MM.1S (cell line): ENCODE measurements at regions not wholly inside any gene's neighbourhood (a gene's known extent, or its start where the extent isn't known, plus 50 kb on each side); places are given as distances from the start of the nearest gene placed in this dataset.

Experiments
- DNase-seq: peaks from one replicate; pipeline ENCODE4 v3.0.0-alpha.2; 2015
- H2AFZ ChIP-seq: fragments of 300-600 bp; sonication (generic); 2 replicates; pipeline ENCODE4 v1.6.0; 2016; ENCODE audit warnings: antibody characterized with exemption, low read length
- H3F3A ChIP-seq: fragments of 300-600 bp; sonication (generic); 2 replicates; pipeline ENCODE4 v1.6.1; 2016; ENCODE audit warnings: mild to moderate bottlenecking, antibody characterized with exemption, low read length, moderate library complexity, mixed read lengths; ENCODE audit not compliant: insufficient read depth
- H3K27ac ChIP-seq: fragments of 300-600 bp; sonication (generic); 2 replicates; pipeline ENCODE4 v1.5.1; 2016; ENCODE audit warnings: mild to moderate bottlenecking, low read length
- H3K27me3 ChIP-seq: fragments of 300-600 bp; sonication (generic); replicated peaks from 2 replicates; pipeline ENCODE4 v1.6.0; 2016; ENCODE audit warnings: low read length; ENCODE audit not compliant: insufficient read depth
- H3K36me3 ChIP-seq: fragments of 300-600 bp; sonication (generic); replicated peaks from 2 replicates; pipeline ENCODE4 v1.6.1; 2016; ENCODE audit warnings: mild to moderate bottlenecking, low read length, mixed read lengths; ENCODE audit not compliant: insufficient read depth
- H3K4me1 ChIP-seq: fragments of 300-600 bp; sonication (generic); 2 replicates; pipeline ENCODE4 v1.6.1; 2016; ENCODE audit warnings: low read length, mixed read lengths
- H3K4me2 ChIP-seq: fragments of 300-600 bp; sonication (generic); 2 replicates; pipeline ENCODE4 v1.6.0; 2016; ENCODE audit warnings: low read depth, low read length
- H3K4me3 ChIP-seq: fragments of 300-600 bp; sonication (generic); 2 replicates; pipeline ENCODE4 v1.5.1; 2016; ENCODE audit warnings: low read length, mixed read lengths
- H3K79me2 ChIP-seq: fragments of 300-600 bp; sonication (generic); 2 replicates; pipeline ENCODE4 v1.6.1; 2016; ENCODE audit warnings: mixed run types, low read length, mixed read lengths
- H3K9ac ChIP-seq: fragments of 300-600 bp; sonication (generic); 2 replicates; pipeline ENCODE4 v1.6.1; 2016; ENCODE audit warnings: low read length, mixed read lengths
- H3K9me2 ChIP-seq: fragments of 300-600 bp; sonication (generic); replicated peaks from 2 replicates; pipeline ENCODE4 v1.6.1; 2016; ENCODE audit warnings: mild to moderate bottlenecking, low read length, mixed read lengths; ENCODE audit not compliant: insufficient read depth
- H3K9me3 ChIP-seq: fragments of 300-600 bp; sonication (generic); replicated peaks from 2 replicates; pipeline ENCODE4 v1.6.1; 2016; ENCODE audit warnings: mild to moderate bottlenecking, low read length, mixed read lengths; ENCODE audit not compliant: insufficient read depth
- H4K20me1 ChIP-seq: fragments of 300-600 bp; sonication (generic); 2 replicates; pipeline ENCODE4 v1.6.1; 2016; ENCODE audit warnings: mild to moderate bottlenecking, low read length, moderate library complexity, mixed read lengths; ENCODE audit not compliant: insufficient read depth
- EZH2 ChIP-seq: fragments of 300-600 bp; sonication (generic); optimal IDR thresholded peaks from 2 replicates; pipeline ENCODE3; 2017; ENCODE audit warnings: low read depth, mild to moderate bottlenecking, antibody characterized with exemption, low read length, mixed read lengths
- EZH2phosphoT487 ChIP-seq: fragments of 300-600 bp; sonication (generic); IDR thresholded peaks from 2 replicates; pipeline ENCODE4 v1.6.1; 2018; ENCODE audit warnings: antibody characterized with exemption, low read length
- TF ChIP-seq, protein P1 (sequence below): fragments of 300-600 bp; sonication (generic); IDR thresholded peaks from 2 replicates; pipeline ENCODE4 v1.5.1; 2016; ENCODE audit warnings: antibody characterized with exemption, low read length, mixed read lengths

DNA sequence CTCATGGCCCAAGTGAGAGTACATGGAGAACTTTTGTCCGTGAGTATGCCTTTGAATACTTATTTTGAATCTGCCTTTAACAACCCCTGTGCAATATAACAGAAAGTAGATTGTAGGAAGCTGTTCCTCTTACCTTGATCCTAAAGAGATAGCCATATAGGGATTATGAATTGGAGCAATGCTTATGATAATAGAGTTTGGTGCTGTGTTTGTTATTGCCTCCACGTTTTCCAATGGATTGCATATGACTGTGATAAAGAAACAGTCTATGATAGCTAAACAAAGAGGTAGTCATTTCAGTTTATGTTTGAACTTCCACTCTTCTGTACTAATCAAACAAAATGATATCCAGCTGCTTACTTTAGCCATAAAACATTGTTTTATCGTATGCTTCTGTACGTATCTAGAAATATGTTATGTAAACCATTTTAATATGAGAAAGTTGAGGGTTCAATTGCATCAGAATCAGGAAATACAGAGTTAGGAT is 199.6 kb upstream of the RGMB start:
- H2AFZ ChIP-seq, result no peak overlapping the region
- DNase-seq, result no peak

DNA sequence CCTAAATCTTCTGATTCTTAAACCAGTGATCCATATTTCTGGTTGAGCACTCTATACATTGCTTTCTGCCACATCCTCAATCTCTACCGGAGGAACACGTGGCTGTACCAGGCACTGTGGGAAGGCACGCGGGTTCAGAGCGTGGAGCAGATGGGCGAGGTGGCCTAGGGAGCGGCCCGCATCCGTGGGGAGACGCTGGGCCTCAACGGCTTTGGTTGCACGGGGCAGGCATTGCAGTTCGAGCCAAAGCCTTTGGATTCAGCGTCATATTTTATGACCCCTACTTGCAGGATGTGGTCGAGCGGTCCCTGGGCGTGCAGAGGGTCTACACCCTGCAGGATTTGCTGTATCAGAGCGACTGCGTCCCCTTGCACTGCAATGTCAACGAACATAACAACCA is 197.2 kb upstream of the RGMB start:
- DNase-seq, result no peak
- H2AFZ ChIP-seq, result no peak overlapping the region
- no peak overlapping the region for H3K4me3 ChIP-seq
- TF ChIP-seq EZH2phosphoT487 (no peak), EZH2 (no peak)
- TF ChIP-seq, protein P1, sequence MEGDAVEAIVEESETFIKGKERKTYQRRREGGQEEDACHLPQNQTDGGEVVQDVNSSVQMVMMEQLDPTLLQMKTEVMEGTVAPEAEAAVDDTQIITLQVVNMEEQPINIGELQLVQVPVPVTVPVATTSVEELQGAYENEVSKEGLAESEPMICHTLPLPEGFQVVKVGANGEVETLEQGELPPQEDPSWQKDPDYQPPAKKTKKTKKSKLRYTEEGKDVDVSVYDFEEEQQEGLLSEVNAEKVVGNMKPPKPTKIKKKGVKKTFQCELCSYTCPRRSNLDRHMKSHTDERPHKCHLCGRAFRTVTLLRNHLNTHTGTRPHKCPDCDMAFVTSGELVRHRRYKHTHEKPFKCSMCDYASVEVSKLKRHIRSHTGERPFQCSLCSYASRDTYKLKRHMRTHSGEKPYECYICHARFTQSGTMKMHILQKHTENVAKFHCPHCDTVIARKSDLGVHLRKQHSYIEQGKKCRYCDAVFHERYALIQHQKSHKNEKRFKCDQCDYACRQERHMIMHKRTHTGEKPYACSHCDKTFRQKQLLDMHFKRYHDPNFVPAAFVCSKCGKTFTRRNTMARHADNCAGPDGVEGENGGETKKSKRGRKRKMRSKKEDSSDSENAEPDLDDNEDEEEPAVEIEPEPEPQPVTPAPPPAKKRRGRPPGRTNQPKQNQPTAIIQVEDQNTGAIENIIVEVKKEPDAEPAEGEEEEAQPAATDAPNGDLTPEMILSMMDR, result no peak
- H3F3A ChIP-seq, result no peaks in the 10 kb centered on the region
- no peak overlapping the region for H3K4me2 ChIP-seq
- no peaks in the 10 kb centered on the region for H4K20me1 ChIP-seq
- H3K27ac ChIP-seq, result no peak overlapping the region
- H3K9me2 ChIP-seq, result no peaks in the 10 kb centered on the region
- no peaks in the 10 kb centered on the region for H3K36me3 ChIP-seq
- no peaks in the 10 kb centered on the region for H3K9me3 ChIP-seq
- no peaks in the 10 kb centered on the region for H3K4me1 ChIP-seq
- no peak overlapping the region for H3K9ac ChIP-seq
- no peaks in the 10 kb centered on the region for H3K27me3 ChIP-seq
- no peaks in the 10 kb centered on the region for H3K79me2 ChIP-seq

More for the DNA sequence above, 199.6 kb upstream of the RGMB start:
- no peak for TF ChIP-seq EZH2
- TF ChIP-seq, protein P1, result no peak
- TF ChIP-seq EZH2phosphoT487, result no peak
- H3K27ac ChIP-seq, result no peak overlapping the region
- H3K9me2 ChIP-seq, result no peaks in the 10 kb centered on the region
- no peaks in the 10 kb centered on the region for H3K79me2 ChIP-seq
- no peaks in the 10 kb centered on the region for H3K36me3 ChIP-seq
- no peak overlapping the region for H3K4me2 ChIP-seq
- H3K27me3 ChIP-seq, result no peaks in the 10 kb centered on the region
- H3K9me3 ChIP-seq, result no peaks in the 10 kb centered on the region
- no peaks in the 10 kb centered on the region for H3F3A ChIP-seq
- H3K4me3 ChIP-seq, result no peak overlapping the region
- H3K9ac ChIP-seq, result no peak overlapping the region
- no peaks in the 10 kb centered on the region for H3K4me1 ChIP-seq
- H4K20me1 ChIP-seq, result no peaks in the 10 kb centered on the region

DNA sequence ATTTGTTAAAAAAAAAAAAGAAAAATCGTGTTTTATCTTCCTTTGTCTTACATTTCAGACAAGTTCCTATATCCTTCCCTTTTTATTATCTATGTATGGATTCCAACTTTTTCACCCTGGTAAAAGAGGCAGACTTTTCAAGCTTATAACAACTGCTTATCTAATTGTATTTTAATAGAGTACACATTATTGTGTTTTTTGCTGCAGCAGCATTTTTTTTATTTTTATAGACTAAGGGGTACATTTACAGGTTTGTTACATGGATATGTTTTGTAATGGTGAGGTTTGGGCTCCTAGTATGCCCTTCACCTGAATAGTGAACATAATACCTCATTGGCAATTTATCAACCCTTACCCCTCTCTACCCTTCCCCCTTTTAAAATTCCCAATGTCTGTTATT is 195.0 kb upstream of the RGMB start:
- Histone ChIP-seq H3K4me2 (no peak overlapping the region), H3K9me2 (no peaks in the 10 kb centered on the region), H2AFZ (no peak overlapping the region), H3K27ac (no peak overlapping the region), H3K9me3 (no peaks in the 10 kb centered on the region), H3F3A (no peaks in the 10 kb centered on the region), H3K27me3 (no peaks in the 10 kb centered on the region), H4K20me1 (no peaks in the 10 kb centered on the region), H3K79me2 (no peaks in the 10 kb centered on the region), H3K4me1 (no peaks in the 10 kb centered on the region), H3K9ac (no peak overlapping the region), H3K4me3 (no peak overlapping the region), H3K36me3 (no peaks in the 10 kb centered on the region)
- no peak for TF ChIP-seq EZH2
- TF ChIP-seq EZH2phosphoT487, result no peak
- TF ChIP-seq, protein P1, result no peak
- DNase-seq, result no peak
